OCI-LY3 (cell line): ENCODE measurements at regions not wholly inside any gene's neighbourhood (a gene's known extent, or its start where the extent isn't known, plus 50 kb on each side); places are given as distances from the start of the nearest gene placed in this dataset.
"Not testable (repeated sequence)": the region's sequence is repeated elsewhere in the genome, so short reads cannot be mapped to it uniquely, and the experiment has no call there.

ENCODE experiments used
- H2AFZ ChIP-seq: fragments of 200-600, 300-600 bp; shearing (Covaris generic); 2 replicates; pipeline ENCODE4 v1.6.0; 2014; ENCODE audit warnings: antibody characterized with exemption, low read depth, low read length
- H3K27ac ChIP-seq: fragments of 200-600, 300-600 bp; sonication (generic); 2 replicates; pipeline ENCODE4 v1.5.1; 2014; ENCODE audit warnings: mild to moderate bottlenecking, low read length, moderate library complexity, mixed read lengths
- H3K27me3 ChIP-seq: fragments of 200-600, 300-600 bp; sonication (generic); 2 replicates; pipeline ENCODE4 v1.6.1; 2014; ENCODE audit warnings: low read depth, low read length, mixed read lengths
- H3K36me3 ChIP-seq: fragments of 200-600, 300-600 bp; sonication (generic); replicated peaks from 2 replicates; pipeline ENCODE3; 2014; ENCODE audit warnings: low read depth, low read length, mixed read lengths
- H3K4me1 ChIP-seq: fragments of 300-600, 200-600 bp; sonication (generic); 2 replicates; pipeline ENCODE4 v1.6.1; 2014; ENCODE audit warnings: low read length, mixed read lengths
- H3K4me2 ChIP-seq: fragments of 200-600, 300-600 bp; sonication (generic); 2 replicates; pipeline ENCODE4 v1.6.1; 2014; ENCODE audit warnings: low read length, mixed read lengths
- H3K4me3 ChIP-seq: fragments of 300-600, 200-600 bp; sonication (generic); 2 replicates; pipeline ENCODE4 v1.5.1; 2014; ENCODE audit warnings: antibody characterized with exemption, mild to moderate bottlenecking, low read length, moderate library complexity
- H3K79me2 ChIP-seq: fragments of 300-600, 200-600 bp; shearing (Covaris generic); 2 replicates; pipeline ENCODE4 v1.6.1; 2014; ENCODE audit warnings: mild to moderate bottlenecking, low read length, mixed read lengths
- H3K9ac ChIP-seq: fragments of 300-600, 200-600 bp; shearing (Covaris generic); 2 replicates; pipeline ENCODE4 v1.6.0; 2014; ENCODE audit warnings: mild to moderate bottlenecking, low read length, moderate library complexity
- H3K9me3 ChIP-seq: fragments of 200-600, 300-600 bp; shearing (Covaris generic); 2 replicates; pipeline ENCODE4 v1.6.1; 2014; ENCODE audit warnings: low read length, mixed read lengths; ENCODE audit not compliant: insufficient read depth
- H4K20me1 ChIP-seq: fragments of 200-600, 300-600 bp; sonication (generic); 2 replicates; pipeline ENCODE4 v1.6.1; 2016; ENCODE audit warnings: low read length, mixed read lengths; ENCODE audit not compliant: insufficient read depth
- EZH2phosphoT487 ChIP-seq: fragments of 200-600 bp; shearing (Covaris generic); IDR thresholded peaks from 2 replicates; pipeline ENCODE4 v1.6.1; 2018; ENCODE audit warnings: antibody characterized with exemption, mixed run types, low read depth
- TF ChIP-seq, protein P1 (sequence below): fragments of 200-600, 300-600 bp; sonication (generic); IDR thresholded peaks from 2 replicates; pipeline ENCODE4 v1.5.1; 2014; ENCODE audit warnings: antibody characterized with exemption, low read length, low read depth

DNA sequence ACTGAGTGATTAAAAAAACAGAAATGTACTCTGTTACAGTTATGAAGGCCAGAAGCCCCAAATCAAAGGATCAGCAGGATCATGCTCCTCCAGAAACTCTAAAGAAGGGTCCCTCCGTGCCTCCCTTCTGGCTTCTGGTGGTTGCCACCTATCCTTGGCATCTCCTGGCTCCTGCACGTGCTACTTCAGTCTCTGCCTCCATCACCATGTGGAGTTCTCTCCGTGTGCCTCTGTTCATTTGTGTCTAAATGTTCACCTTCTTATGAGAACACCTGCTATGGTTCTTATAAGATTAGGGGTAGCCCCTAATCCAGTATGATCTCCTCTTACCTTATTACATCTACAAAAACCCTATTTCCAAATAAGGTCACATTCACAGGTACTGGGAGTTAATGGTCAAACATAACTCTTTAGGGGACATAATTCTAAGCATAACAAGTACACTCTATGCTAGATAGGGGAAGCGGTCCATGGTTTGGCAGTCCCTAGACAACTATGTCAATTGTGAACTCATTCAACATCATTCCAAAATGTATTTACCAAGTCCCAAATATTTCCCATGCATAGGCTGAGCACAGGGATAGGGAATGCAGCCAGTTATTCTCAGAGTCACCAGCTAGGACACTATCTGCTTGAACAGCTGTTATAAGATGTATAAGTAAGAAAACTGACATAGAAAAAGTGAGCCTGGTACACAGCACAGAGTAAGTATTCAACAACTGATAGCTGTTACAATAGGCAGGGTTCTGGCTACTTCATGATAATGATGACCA lies 295.5 kb upstream of the BOD1L1 start:
- H3K79me2 ChIP-seq, result no peaks in the 10 kb centered on the region
- peak overlapping the region; percentile 56 for H3K9ac ChIP-seq
- peak overlapping the region; percentile 81 for H3K4me2 ChIP-seq
- H3K9me3 ChIP-seq, result no peaks in the 10 kb centered on the region
- H2AFZ ChIP-seq, result 0 out of 2 replicates have a peak overlapping the region, but pooled peaks have one; percentile 44
- no peaks in the 10 kb centered on the region for H3K36me3 ChIP-seq
- no peaks in the 10 kb centered on the region for H4K20me1 ChIP-seq
- H3K4me1 ChIP-seq, result peaks cover 34% of the 10 kb centered on the region
- peak overlapping the region; percentile 89 for H3K27ac ChIP-seq
- peak overlapping the region; percentile 50 for H3K4me3 ChIP-seq
- no peaks in the 10 kb centered on the region for H3K27me3 ChIP-seq
- TF ChIP-seq EZH2phosphoT487, result no peak
- TF ChIP-seq, protein P1, sequence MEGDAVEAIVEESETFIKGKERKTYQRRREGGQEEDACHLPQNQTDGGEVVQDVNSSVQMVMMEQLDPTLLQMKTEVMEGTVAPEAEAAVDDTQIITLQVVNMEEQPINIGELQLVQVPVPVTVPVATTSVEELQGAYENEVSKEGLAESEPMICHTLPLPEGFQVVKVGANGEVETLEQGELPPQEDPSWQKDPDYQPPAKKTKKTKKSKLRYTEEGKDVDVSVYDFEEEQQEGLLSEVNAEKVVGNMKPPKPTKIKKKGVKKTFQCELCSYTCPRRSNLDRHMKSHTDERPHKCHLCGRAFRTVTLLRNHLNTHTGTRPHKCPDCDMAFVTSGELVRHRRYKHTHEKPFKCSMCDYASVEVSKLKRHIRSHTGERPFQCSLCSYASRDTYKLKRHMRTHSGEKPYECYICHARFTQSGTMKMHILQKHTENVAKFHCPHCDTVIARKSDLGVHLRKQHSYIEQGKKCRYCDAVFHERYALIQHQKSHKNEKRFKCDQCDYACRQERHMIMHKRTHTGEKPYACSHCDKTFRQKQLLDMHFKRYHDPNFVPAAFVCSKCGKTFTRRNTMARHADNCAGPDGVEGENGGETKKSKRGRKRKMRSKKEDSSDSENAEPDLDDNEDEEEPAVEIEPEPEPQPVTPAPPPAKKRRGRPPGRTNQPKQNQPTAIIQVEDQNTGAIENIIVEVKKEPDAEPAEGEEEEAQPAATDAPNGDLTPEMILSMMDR, result no peak

DNA sequence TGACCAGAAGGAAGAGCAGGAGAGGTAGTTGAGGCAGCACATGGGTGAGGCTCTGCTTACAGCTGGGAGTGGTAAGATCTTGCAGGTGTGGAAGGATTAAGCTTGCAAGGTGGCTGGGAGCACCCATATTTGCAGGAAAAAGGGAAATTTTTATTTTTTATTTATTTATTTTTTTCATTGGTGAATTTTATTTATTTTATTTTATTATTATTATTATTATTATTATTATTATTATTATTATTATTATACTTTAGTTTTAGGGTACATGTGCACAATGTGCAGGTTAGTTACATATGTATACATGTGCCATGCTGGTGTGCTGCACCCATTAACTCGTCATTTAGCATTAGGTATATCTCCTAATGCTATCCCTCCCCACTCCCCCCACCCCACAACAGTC lies 297.4 kb upstream of the BOD1L1 start:
- not testable (repeated sequence) for H3K4me2 ChIP-seq, H4K20me1 ChIP-seq, H3K36me3 ChIP-seq, H3K79me2 ChIP-seq, H2AFZ ChIP-seq, H3K4me3 ChIP-seq, H3K27me3 ChIP-seq, H3K9me3 ChIP-seq, H3K27ac ChIP-seq, H3K9ac ChIP-seq
- H3K4me1 ChIP-seq, result peaks cover 34% of the 10 kb centered on the region

DNA sequence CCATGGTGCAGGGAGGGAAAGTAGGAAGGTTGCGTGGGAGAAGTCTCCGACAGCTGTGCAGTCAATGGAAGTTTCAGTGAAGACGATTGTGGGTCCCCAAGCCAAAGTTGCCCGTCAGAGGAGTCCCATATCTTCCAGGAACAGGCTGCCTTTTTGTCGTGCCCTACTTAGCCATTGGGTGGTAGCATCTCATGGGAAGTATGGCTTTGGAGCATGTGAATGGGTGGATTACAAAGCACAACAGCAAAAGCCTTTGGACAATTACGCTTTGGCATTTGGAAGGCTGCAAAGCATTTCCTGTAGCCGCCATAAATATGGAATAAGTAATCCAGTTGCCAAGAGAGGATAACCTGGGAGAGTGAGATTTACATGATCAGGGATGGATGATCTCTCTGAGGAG lies 300.7 kb upstream of the BOD1L1 start:
- Histone ChIP-seq H3K9me3 (no peaks in the 10 kb centered on the region), H3K4me1 (peaks cover 10% of the 10 kb centered on the region), H3K27me3 (0 out of 2 replicates have a peak, but pooled peaks cover 2% of the 10 kb centered on the region), H3K4me2 (no peak overlapping the region), H3K9ac (no peak overlapping the region), H4K20me1 (no peaks in the 10 kb centered on the region), H3K36me3 (no peaks in the 10 kb centered on the region), H3K79me2 (no peaks in the 10 kb centered on the region), H3K4me3 (no peak overlapping the region), H2AFZ (no peak overlapping the region), H3K27ac (no peak overlapping the region)
- TF ChIP-seq EZH2phosphoT487, result no peak
- TF ChIP-seq, protein P1, result peak; percentile 13

DNA sequence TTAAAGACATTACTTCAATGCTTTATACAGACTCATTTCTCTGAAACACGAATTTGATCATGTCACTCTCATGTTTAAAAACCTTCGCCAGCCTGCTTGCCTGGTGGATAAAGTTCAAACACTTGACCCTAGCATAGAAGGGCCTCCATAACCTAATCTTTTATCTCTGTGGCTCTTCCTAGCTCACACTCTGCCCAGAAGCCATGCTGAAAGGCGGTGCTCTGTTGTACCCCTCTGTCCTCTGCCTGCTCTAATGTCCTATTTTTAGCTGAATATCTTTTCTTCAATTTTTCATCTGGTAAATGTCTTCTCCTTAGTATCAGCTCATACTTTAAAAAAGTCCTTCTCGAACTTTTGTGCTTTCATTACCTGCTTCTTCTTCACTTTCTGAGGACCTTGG lies 302.6 kb upstream of the BOD1L1 start:
- 0 out of 2 replicates have a peak, but pooled peaks cover 2% of the 10 kb centered on the region for H3K27me3 ChIP-seq
- no peaks in the 10 kb centered on the region for H3K4me1 ChIP-seq
- H3K4me2 ChIP-seq, result no peak overlapping the region
- H3K27ac ChIP-seq, result no peak overlapping the region
- H4K20me1 ChIP-seq, result no peaks in the 10 kb centered on the region
- TF ChIP-seq, protein P1, result no peak
- TF ChIP-seq EZH2phosphoT487, result no peak
- no peaks in the 10 kb centered on the region for H3K79me2 ChIP-seq
- H3K36me3 ChIP-seq, result no peaks in the 10 kb centered on the region
- H3K4me3 ChIP-seq, result no peak overlapping the region
- H2AFZ ChIP-seq, result no peak overlapping the region
- H3K9me3 ChIP-seq, result no peaks in the 10 kb centered on the region
- H3K9ac ChIP-seq, result no peak overlapping the region
